Liver (tissue), 8 donors: ENCODE measurements at regions not wholly inside any gene's neighbourhood (a gene's known extent, or its start where the extent isn't known, plus 50 kb on each side); places are given as distances from the start of the nearest gene placed in this dataset.

ENCODE experiments used
- DNase-seq: peaks from one replicate; pipeline ENCODE4 v3.0.0-alpha.2; 2017; ENCODE audit warnings: low spot score
- H3K27ac ChIP-seq, 2 donors: one replicate each; pipeline ENCODE4 v1.7.0; 2013; ENCODE audit warnings: inconsistent platforms in 2 of 2, low read length in 2 of 2, control low read depth in 1 of 2, low read depth in 1 of 2, mild to moderate bottlenecking in 1 of 2
- H3K27me3 ChIP-seq, 4 donors: one replicate each; pipeline versions ENCODE4 v1.6.1 to v1.7.0; 2013; ENCODE audit warnings: low read length in 3 of 4, inconsistent platforms in 1 of 4, mild to moderate bottlenecking in 1 of 4, moderate library complexity in 1 of 4; ENCODE audit not compliant: control insufficient read depth in 4 of 4, insufficient read depth in 4 of 4
- H3K36me3 ChIP-seq, 4 donors: one replicate each; pipeline versions ENCODE4 v1.6.1 to v1.7.0; 2013; ENCODE audit warnings: low read length in 3 of 4, mild to moderate bottlenecking in 3 of 4, low read depth in 1 of 4, moderate library complexity in 1 of 4; ENCODE audit not compliant: control insufficient read depth in 4 of 4, insufficient read depth in 3 of 4
- H3K4me1 ChIP-seq, 4 donors: one replicate each; pipeline versions ENCODE4 v1.6.1 to v1.7.0; 2013; ENCODE audit warnings: low read length in 3 of 4, mild to moderate bottlenecking in 3 of 4, moderate library complexity in 1 of 4; ENCODE audit not compliant: control insufficient read depth in 4 of 4, insufficient read depth in 4 of 4
- H3K4me3 ChIP-seq, 3 donors: one replicate each; pipeline versions ENCODE4 v1.6.1 to v1.7.0; 2013; ENCODE audit warnings: low read length in 3 of 3, control low read depth in 1 of 3, low read depth in 1 of 3, mild to moderate bottlenecking in 1 of 3
- H3K9ac ChIP-seq, 2 donors: one replicate each; pipeline ENCODE4 v1.7.0; 2013; ENCODE audit warnings: low read length in 2 of 2, mild to moderate bottlenecking in 2 of 2, moderate library complexity in 2 of 2, control low read depth in 1 of 2, low read depth in 1 of 2
- H3K9me3 ChIP-seq, 4 donors: one replicate each; pipeline versions ENCODE4 v1.6.1 to v1.7.0; 2013; ENCODE audit warnings: low read length in 3 of 4; ENCODE audit not compliant: control insufficient read depth in 4 of 4
- EGR1 ChIP-seq, 2 donors: IDR thresholded peaks; 2 replicates each; pipeline ENCODE4 v1.6.1; 2016 to 2018; ENCODE audit warnings: antibody characterized with exemption in 2 of 2, low read depth in 2 of 2
- FOXA1 ChIP-seq: IDR thresholded peaks from 2 replicates; pipeline ENCODE4 v1.6.1; 2016; ENCODE audit warnings: antibody characterized with exemption
- FOXA2 ChIP-seq: IDR thresholded peaks from 2 replicates; pipeline ENCODE4 v1.6.1; 2016; ENCODE audit warnings: antibody characterized with exemption
- GABPA ChIP-seq, 2 donors: IDR thresholded peaks in 1 of 2; conservative IDR thresholded peaks in 1 of 2; 2 replicates each; pipeline ENCODE4 v1.6.1; 2016; ENCODE audit warnings: antibody characterized with exemption in 2 of 2, mild to moderate bottlenecking in 1 of 2, moderate library complexity in 1 of 2
- HNF4A ChIP-seq, 2 donors: conservative IDR thresholded peaks; 2 replicates each; pipeline ENCODE4 v1.6.1; 2016; ENCODE audit warnings: antibody characterized with exemption in 2 of 2, mild to moderate bottlenecking in 2 of 2
- HNF4G ChIP-seq: IDR thresholded peaks from 2 replicates; pipeline ENCODE4 v1.6.1; 2016; ENCODE audit warnings: antibody characterized with exemption
- JUND ChIP-seq, 2 donors: IDR thresholded peaks; 2 replicates each; pipeline ENCODE4 v1.6.1; 2016; ENCODE audit warnings: antibody characterized with exemption in 2 of 2
- NR2F2 ChIP-seq: IDR thresholded peaks from 2 replicates; pipeline ENCODE4 v1.6.1; 2016; ENCODE audit warnings: antibody characterized with exemption
- RXRA ChIP-seq, 2 donors: IDR thresholded peaks; 2 replicates each; pipeline ENCODE4 v1.6.1; 2017 to 2018; ENCODE audit warnings: antibody characterized with exemption in 2 of 2, mild to moderate bottlenecking in 1 of 2
- SP1 ChIP-seq: IDR thresholded peaks from 2 replicates; pipeline ENCODE4 v1.6.1; 2018; ENCODE audit warnings: antibody characterized with exemption, mild to moderate bottlenecking
- YY1 ChIP-seq: IDR thresholded peaks from 2 replicates; pipeline ENCODE4 v1.6.1; 2016; ENCODE audit warnings: antibody characterized with exemption, mild to moderate bottlenecking
- WGBS: extraction: QIAGEN DNeasy Blood & Tissue Kit; methylation state at CpG from one replicate; pipeline ENCODE4 v1.1.7; 2013; 5-methylcytosine and 5-hydroxymethylcytosine counted together
- TF ChIP-seq, protein P1 (sequence below): fragments of 150-350 bp; IDR thresholded peaks from 2 replicates; pipeline ENCODE4 v1.5.1; 2017; ENCODE audit warnings: improper control_type of control experiment, low read depth, low read length; ENCODE audit not compliant: missing input control
- TF ChIP-seq, protein P2 (sequence below): IDR thresholded peaks from 2 replicates; pipeline ENCODE4 v1.6.1; 2016; ENCODE audit warnings: antibody characterized with exemption
- TF ChIP-seq, protein P3 (sequence below): IDR thresholded peaks from 2 replicates; pipeline ENCODE4 v1.6.1; 2016; ENCODE audit warnings: antibody characterized with exemption, mild to moderate bottlenecking
- TF ChIP-seq, protein P4 (sequence below): IDR thresholded peaks from 2 replicates; pipeline ENCODE4 v1.6.1; 2016; ENCODE audit warnings: antibody characterized with exemption
- TF ChIP-seq, protein P5 (sequence below): IDR thresholded peaks from 2 replicates; pipeline ENCODE4 v1.6.1; 2016; ENCODE audit warnings: antibody characterized with exemption
- donor health status: healthy.
- donor health status: healthy.
- donor health status: healthy.
- donor health status: healthy.
- donor health status: healthy.

DNA sequence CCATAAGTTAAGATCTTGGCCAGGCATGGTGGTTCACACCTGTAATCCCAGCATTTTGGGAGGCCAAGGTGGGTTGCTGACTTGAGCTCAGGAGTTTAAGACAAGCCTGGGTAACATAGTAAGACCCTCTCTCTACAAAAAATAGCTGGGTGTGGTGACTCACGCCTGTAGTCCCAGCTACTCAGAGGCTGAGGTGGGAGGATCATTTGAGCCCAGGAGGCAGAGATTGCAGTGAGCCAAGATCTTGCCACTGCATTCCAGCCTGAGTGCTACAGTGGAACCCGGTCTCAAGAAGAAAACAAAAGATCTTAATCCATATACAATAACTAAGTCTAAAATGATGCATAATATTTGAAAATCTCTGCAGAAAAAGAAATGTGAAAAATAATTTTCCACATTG lies 165.5 kb upstream of the NR5A2 start (continued):
- TF ChIP-seq, protein P1, sequence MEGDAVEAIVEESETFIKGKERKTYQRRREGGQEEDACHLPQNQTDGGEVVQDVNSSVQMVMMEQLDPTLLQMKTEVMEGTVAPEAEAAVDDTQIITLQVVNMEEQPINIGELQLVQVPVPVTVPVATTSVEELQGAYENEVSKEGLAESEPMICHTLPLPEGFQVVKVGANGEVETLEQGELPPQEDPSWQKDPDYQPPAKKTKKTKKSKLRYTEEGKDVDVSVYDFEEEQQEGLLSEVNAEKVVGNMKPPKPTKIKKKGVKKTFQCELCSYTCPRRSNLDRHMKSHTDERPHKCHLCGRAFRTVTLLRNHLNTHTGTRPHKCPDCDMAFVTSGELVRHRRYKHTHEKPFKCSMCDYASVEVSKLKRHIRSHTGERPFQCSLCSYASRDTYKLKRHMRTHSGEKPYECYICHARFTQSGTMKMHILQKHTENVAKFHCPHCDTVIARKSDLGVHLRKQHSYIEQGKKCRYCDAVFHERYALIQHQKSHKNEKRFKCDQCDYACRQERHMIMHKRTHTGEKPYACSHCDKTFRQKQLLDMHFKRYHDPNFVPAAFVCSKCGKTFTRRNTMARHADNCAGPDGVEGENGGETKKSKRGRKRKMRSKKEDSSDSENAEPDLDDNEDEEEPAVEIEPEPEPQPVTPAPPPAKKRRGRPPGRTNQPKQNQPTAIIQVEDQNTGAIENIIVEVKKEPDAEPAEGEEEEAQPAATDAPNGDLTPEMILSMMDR = no peak

DNA sequence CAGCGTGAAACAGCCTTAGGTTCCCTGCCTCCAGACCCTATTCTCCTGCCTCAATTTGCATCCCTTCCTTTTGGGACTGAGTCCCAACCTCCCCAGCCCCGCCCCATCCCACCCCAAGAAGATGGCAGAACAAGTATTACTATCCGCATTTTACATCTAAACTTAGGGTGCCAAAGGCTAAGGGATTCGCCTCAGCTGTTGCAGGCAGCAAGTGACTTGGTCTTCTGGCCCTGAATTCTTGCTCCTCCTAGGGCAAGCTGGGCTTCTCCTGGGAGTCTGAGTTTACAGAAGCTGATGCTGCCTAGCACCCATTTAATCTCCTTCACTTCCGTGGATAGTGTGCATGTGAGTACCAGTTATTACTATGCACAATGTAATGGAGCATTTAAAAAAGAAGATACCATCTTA lies 161.3 kb upstream of the NR5A2 start:
- H3K4me3 ChIP-seq = peak overlapping the region in 1 of 3 donors; percentile 32
- H3K27me3 ChIP-seq = no peaks in the 10 kb centered on the region
- H3K4me1 ChIP-seq = peaks cover 0 to 7% (median 3%) of the 10 kb centered on the region in 4 donors
- WGBS = 58% methylated on average over 5 of the region's 5 CpGs
- H3K9ac ChIP-seq = no peak overlapping the region
- H3K36me3 ChIP-seq = no peaks in the 10 kb centered on the region
- no peaks in the 10 kb centered on the region for H3K9me3 ChIP-seq
- TF ChIP-seq SP1 (no peak), JUND (IDR thresholded peaks at IDR 0.05) (no peak)
- DNase-seq = no peak
- H3K27ac ChIP-seq = peak overlapping the region; percentile 88 to 93

DNA sequence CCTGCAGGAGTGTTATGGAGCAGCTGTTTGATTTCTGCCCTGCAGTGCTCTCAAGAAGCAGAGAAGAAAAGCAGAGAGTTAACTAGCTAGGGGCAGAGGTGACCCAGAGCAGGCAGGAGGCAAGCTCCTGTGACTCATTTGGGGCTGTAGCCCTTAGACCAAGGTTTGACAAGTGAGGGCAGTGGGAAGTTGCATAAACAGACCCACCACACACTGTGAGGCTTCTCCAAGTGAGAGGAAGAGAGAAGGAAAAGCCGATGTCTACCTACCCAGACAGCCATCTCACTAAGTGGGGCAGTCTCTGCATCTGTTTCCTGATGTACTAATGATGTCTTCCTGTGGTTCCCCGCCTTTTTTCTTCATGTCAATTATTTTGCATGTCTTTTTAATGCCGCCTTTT lies 159.9 kb upstream of the NR5A2 start:
- H3K4me3 ChIP-seq = no peak overlapping the region
- TF ChIP-seq, protein P2, sequence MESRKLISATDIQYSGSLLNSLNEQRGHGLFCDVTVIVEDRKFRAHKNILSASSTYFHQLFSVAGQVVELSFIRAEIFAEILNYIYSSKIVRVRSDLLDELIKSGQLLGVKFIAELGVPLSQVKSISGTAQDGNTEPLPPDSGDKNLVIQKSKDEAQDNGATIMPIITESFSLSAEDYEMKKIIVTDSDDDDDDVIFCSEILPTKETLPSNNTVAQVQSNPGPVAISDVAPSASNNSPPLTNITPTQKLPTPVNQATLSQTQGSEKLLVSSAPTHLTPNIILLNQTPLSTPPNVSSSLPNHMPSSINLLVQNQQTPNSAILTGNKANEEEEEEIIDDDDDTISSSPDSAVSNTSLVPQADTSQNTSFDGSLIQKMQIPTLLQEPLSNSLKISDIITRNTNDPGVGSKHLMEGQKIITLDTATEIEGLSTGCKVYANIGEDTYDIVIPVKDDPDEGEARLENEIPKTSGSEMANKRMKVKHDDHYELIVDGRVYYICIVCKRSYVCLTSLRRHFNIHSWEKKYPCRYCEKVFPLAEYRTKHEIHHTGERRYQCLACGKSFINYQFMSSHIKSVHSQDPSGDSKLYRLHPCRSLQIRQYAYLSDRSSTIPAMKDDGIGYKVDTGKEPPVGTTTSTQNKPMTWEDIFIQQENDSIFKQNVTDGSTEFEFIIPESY = no peak
- TF ChIP-seq EGR1 (IDR thresholded peaks at IDR 0.05; ENCODE audit: low read depth in 2 of 2) = no peak
- no peak for TF ChIP-seq JUND (IDR thresholded peaks at IDR 0.05)
- TF ChIP-seq FOXA2 = no peak
- TF ChIP-seq, protein P3, sequence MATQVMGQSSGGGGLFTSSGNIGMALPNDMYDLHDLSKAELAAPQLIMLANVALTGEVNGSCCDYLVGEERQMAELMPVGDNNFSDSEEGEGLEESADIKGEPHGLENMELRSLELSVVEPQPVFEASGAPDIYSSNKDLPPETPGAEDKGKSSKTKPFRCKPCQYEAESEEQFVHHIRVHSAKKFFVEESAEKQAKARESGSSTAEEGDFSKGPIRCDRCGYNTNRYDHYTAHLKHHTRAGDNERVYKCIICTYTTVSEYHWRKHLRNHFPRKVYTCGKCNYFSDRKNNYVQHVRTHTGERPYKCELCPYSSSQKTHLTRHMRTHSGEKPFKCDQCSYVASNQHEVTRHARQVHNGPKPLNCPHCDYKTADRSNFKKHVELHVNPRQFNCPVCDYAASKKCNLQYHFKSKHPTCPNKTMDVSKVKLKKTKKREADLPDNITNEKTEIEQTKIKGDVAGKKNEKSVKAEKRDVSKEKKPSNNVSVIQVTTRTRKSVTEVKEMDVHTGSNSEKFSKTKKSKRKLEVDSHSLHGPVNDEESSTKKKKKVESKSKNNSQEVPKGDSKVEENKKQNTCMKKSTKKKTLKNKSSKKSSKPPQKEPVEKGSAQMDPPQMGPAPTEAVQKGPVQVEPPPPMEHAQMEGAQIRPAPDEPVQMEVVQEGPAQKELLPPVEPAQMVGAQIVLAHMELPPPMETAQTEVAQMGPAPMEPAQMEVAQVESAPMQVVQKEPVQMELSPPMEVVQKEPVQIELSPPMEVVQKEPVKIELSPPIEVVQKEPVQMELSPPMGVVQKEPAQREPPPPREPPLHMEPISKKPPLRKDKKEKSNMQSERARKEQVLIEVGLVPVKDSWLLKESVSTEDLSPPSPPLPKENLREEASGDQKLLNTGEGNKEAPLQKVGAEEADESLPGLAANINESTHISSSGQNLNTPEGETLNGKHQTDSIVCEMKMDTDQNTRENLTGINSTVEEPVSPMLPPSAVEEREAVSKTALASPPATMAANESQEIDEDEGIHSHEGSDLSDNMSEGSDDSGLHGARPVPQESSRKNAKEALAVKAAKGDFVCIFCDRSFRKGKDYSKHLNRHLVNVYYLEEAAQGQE = no peak
- TF ChIP-seq, protein P4, sequence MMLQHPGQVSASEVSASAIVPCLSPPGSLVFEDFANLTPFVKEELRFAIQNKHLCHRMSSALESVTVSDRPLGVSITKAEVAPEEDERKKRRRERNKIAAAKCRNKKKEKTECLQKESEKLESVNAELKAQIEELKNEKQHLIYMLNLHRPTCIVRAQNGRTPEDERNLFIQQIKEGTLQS = no peak
- no peak for TF ChIP-seq YY1
- TF ChIP-seq HNF4A (conservative IDR thresholded peaks at IDR 0.05) = no peak
- TF ChIP-seq FOXA1 = no peak
- no peak for TF ChIP-seq NR2F2
- TF ChIP-seq RXRA (IDR thresholded peaks at IDR 0.05) = no peak
- no peak for TF ChIP-seq HNF4G
- TF ChIP-seq GABPA (IDR thresholded peaks at IDR 0.05 in 1 of 2, conservative IDR thresholded peaks at IDR 0.05 in 1 of 2) = no peak
- TF ChIP-seq, protein P5, sequence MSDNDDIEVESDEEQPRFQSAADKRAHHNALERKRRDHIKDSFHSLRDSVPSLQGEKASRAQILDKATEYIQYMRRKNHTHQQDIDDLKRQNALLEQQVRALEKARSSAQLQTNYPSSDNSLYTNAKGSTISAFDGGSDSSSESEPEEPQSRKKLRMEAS = no peak
- peaks cover 0 to 7% (median 3%) of the 10 kb centered on the region in 4 donors for H3K4me1 ChIP-seq
- WGBS = 69% methylated on average over 3 of the region's 3 CpGs
- DNase-seq = no peak
- H3K27me3 ChIP-seq = no peaks in the 10 kb centered on the region
- H3K9ac ChIP-seq = no peak overlapping the region
- no peaks in the 10 kb centered on the region for H3K9me3 ChIP-seq
- no peak overlapping the region for H3K27ac ChIP-seq
- H3K36me3 ChIP-seq = no peaks in the 10 kb centered on the region
